NB4 (cell line): ENCODE measurements at regions not wholly inside any gene's neighbourhood (a gene's known extent, or its start where the extent isn't known, plus 50 kb on each side); places are given as distances from the start of the nearest gene placed in this dataset.

Experiments
- POLR2A ChIP-seq: IDR thresholded peaks from 2 replicates; pipeline ENCODE4 v1.6.1; 2011; ENCODE audit warnings: mild to moderate bottlenecking; ENCODE audit not compliant: insufficient read length; ENCODE audit errors: extremely low read depth
- TF ChIP-seq, protein P1 (sequence below): IDR thresholded peaks from one replicate; pipeline ENCODE4 v1.5.1; 2012; ENCODE audit warnings: low read depth, low read length

DNA sequence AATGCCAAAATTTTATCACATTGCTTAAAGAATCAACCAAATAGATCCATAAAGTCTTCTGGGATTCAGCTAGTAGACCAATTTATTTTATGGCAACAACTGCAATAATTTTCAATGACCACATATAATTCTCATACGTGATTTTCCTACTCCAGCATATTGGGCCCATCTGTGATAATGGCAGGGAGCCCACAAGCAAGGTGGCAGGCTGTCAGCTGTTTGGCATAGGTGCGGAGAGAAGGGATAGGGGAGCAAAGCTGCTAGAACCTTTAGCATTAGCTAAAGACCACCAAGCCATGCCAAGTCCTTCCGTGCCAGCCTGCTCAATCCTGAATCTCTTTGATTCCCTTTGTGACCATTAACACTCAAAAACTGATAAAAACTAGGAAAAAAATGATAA lies 721.2 kb downstream of the XPNPEP1 start:
- TF ChIP-seq, protein P1, sequence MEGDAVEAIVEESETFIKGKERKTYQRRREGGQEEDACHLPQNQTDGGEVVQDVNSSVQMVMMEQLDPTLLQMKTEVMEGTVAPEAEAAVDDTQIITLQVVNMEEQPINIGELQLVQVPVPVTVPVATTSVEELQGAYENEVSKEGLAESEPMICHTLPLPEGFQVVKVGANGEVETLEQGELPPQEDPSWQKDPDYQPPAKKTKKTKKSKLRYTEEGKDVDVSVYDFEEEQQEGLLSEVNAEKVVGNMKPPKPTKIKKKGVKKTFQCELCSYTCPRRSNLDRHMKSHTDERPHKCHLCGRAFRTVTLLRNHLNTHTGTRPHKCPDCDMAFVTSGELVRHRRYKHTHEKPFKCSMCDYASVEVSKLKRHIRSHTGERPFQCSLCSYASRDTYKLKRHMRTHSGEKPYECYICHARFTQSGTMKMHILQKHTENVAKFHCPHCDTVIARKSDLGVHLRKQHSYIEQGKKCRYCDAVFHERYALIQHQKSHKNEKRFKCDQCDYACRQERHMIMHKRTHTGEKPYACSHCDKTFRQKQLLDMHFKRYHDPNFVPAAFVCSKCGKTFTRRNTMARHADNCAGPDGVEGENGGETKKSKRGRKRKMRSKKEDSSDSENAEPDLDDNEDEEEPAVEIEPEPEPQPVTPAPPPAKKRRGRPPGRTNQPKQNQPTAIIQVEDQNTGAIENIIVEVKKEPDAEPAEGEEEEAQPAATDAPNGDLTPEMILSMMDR = no peak
- TF ChIP-seq POLR2A = no peak
